ENCODE measurements at regions not wholly inside any gene's neighbourhood (a gene's known extent, or its start where the extent isn't known, plus 50 kb on each side); places are given as distances from the start of the nearest gene placed in this dataset.
A peak's percentile ranks its signal among the peaks of the same experiment; 100 is the strongest.

DNA sequence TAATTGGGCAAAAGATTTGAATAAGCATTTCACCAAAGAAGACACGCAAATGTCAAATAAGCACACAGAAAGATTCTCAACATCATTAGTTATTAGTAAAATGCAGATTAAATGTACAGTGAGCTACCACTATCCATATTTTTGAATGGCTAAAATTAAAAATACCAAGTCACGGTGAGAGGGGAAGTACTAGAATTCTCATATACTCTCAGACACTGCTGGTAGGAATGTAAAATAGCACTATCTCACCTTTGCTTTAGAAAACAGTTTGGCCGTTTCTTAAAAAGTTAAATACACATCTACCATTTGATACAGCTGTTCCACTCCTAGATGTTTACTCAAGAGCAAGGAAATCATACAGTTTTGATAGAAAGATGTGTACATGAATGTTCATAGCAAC is 115.8 kb upstream of the CELF2 start:
- DNase-seq = no peak

DNA sequence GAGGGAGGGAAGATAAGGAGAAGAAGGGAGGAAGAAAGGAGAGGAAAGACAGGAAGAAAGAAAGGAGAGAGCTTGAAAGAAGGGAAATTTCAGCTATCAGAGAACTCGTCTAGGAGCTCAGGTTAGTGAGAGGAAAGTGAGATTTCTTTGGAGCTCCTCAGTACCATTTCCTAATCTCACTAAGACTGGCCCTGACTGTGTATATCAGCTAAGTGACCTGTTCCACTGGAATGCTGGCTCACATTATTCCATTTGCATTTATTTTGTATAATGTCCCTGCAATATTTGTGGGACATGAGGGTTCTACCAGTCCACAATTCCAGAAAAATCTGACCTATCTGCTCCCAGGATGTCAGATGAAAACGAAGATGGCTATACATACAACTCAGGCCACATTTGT is 114.7 kb upstream of the CELF2 start:
- DNase-seq = no peak

- no peak for DNase-seq
Measured at GRCh38 chr10:10903620-10904019, 114.1 kb upstream of the CELF2 start.

DNA sequence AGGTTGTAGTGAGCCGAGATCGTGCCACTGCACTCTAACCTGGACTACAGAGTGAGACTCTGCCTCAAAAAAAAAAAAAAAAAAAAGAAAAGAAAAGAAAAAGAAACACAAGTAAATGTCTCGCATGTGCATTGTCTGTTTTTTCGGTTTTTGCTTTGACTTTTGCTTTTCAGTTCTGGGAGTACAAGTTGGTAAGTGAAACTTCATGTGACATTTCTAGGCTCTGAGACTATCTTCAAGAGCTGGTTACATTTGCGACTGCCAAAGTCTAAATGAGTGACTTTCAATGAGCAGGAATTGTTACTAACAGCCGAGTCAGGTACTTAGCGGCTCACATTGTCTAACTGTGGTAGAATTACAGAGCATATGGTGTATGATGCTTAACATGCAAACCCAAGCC is 107.0 kb upstream of the CELF2 start:
- DNase-seq = no peak

- DNase-seq = no peak
Measured at GRCh38 chr10:10911035-10911434, 106.6 kb upstream of the CELF2 start.

DNA sequence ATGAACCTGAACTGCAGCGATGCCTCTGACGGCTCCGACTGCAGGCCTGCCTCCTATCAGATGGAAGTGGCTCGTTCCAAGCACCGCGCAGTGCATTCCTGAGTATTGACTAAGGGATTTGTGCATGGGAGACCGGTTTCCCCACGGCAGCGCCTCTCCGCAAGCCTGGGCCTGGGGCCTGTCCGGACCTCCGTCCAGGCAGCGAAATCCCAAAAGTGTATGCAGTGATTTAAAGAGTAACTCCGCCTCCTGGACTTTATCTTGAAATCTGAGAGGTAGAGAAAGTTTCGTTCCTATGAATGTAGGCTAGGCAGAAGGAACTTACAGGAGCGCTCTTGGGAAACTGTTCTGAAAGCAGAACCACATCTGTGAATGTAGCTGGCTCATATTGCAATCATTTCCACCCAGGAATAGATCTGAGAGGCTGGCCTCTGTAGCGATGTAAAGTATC is 106.2 kb upstream of the CELF2 start:
- peak; percentile 61 for DNase-seq

- DNase-seq = no peak
Measured at GRCh38 chr10:10914144-10914543, 103.5 kb upstream of the CELF2 start.

DNA sequence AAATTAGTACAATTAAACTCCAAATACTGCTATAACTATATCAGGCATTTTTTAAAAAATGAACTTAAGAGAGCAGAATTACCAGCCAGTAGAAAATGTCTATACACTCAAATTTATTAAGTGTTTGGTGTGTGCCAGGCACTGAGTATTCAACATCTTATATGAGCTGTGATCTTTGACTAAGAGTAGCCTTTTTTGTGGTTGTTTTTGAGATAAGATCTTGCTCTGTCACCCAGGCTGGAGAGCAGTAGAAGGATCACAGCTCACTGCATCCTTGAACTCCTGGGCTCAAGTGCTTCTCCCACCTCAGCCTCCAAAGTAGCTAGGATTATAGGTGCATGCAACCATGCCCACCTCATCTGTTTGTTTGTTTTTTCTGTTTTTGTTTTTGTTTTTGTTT is 102.5 kb upstream of the CELF2 start:
- DNase-seq = no peak

- DNase-seq = no peak
Measured at GRCh38 chr10:10917031-10917430, 100.6 kb upstream of the CELF2 start.

DNA sequence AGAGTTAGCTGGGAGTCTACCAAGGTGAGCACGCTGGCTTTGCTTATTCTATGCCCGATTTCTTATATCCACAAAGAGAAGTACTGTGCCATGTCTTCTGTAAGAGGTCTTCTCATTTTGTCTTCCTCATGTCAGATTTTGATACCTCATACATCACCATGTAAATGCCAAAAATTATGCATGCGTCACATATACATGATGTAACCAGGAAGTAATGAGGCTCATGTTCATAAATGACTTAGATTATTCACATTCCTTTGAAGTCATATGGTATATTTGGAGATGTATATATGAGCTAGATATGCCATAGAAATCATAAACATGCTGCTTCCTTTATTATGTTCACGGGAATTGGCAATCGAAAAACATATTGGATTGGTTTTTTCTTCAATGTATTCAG is 97.7 kb upstream of the CELF2 start:
- no peak for DNase-seq

GRCh38 chr10:10921826-10922461 is 95.7 kb upstream of the CELF2 start:
- no peak for DNase-seq

DNA sequence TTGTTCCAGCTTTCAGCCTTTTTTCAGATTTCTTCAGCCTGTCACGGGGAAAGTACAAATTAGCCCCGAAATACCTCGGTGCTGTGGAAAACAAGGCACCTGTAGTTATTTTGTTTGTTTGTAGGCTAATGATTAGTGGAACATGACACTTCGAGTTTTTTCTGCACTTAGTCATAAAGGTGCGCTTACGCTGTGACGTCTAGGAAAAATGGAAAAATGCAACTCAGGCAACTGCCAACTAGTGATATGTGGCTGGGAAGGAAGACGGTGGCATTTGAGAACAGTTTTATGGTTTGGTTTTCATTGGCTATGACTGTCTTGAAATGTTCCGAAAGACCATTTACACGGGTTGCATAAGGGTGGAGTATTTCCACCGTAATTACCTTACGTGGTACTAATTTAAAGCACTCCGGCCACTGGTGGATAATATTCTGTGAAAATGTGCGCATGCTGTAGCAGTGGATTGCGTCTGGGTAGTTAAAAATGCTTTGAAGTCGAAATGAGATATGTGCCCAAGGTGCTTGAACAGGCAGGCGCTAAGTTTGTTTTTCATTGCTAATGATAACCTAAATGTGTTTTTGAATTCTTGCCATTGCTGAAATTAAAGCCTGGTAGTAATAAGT is 94.5 kb upstream of the CELF2 start:
- no peak for DNase-seq

GRCh38 chr10:10925667-10926066 is 92.0 kb upstream of the CELF2 start:
- DNase-seq = no peak

GRCh38 chr10:10927608-10928007 is 90.1 kb upstream of the CELF2 start:
- no peak for DNase-seq

DNA sequence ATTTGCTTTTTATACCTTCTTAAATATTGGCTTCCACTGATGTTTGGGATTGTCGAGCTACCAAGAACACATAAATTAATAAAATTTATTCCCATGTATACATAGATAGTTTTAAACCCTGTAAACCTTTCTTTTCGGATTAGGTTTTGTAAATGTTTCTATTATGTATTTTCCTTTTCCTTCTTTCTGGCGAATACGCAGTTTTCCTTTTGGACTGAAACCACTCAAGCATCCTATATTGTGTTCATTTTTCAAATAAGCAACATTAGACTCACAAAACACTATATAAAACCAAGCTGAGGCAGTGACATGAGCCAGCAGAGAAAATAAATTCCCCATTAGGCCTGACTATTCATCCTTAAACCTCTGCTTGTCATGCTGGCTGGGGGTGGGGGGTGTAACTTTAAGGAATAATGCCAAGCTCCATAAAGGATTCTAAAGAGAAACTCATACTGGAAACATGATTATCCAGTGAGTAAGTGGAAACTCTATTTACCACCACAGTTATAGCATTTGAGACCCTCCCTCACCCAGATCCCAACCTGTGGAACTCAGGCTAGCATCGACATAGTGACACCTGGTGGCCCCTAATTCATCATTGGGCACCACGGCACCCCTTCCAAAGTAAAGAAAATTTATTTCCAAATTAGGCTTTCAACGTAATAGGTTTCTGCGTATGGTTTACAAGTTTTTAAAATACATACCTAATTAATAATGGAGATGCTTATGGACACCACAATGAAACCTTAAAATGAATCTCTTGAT is 86.5 kb upstream of the CELF2 start:
- DNase-seq = no peak

DNA sequence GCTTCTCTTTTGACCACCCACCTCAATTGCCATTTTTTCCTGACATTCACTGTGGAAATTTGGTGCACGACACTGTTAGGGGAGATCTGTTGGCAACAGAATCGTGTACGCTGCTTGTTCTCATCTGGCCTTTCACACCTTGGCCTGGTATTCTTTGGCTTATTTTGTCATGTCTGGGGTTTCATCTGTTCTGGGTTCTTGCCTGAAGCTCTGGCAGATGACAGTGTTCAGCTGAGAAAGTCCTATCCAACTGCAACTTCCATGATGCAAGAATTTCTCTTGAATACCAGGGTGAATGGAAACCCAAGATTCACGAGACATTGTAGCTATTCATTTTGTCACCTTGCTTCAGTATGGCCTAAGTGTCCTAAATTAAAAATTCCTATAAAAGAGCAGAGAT is 82.6 kb upstream of the CELF2 start:
- DNase-seq = no peak

DNA sequence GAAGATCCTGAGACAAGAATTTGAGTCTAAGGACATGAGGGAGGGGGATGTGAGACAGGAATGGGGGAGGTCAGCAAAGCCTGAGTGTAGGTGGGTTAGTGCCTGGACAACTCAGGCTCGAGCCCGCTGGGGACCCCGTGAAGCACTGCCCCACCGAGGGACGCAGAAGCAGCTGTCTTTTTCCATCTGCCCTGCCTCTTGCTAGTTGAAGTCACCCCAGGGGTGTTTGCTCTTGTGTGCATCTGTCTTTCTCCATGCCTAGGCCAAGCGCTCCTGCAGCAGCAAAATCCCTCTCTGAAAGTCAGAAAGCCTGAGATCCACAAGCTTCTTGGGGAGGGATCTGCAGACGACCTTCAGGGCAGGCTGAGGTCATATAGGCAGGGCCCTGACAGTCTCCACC is 79.0 kb upstream of the CELF2 start:
- DNase-seq = no peak

GRCh38 chr10:10941127-10941730 is 76.4 kb upstream of the CELF2 start:
- DNase-seq = no peak

DNA sequence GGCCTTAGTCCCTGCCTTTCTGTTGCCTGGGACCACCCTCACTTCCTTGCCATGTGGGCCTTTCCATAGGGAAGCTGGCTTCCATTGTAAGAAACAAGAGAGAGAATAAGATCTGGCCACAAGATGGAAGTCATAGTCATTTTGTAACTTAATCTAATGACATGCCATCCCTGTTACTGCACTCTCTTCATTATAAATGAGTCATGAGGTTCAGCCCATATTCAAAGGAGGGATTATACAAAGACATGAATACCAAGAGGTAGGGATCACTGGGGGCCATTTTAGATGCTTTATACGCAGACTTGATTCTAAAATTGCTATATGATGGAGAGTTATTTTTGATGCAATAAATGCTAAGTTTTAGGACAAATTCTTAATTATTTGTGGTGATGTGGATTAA is 75.2 kb upstream of the CELF2 start:
- DNase-seq = no peak

DNA sequence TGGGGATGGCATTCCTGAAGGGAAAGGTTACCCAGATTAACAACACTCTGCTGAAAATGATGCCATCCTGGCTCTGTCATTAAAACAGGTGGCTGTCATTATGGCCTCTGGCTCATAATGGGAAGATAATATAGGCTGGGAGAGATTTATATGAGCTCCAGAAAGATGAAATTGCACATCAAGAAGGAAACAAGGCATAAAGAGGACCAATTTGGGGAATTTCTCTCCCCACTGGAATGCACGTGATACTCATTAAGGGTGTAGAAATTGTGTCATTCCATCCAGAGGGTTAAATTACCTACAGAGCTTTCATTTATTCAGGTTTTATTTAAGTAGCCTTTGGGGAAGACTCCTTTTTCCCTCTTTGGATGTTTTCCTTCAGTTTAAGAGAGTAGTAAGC is 71.6 kb upstream of the CELF2 start:
- no peak for DNase-seq

GRCh38 chr10:10946801-10947200 is 70.9 kb upstream of the CELF2 start:
- DNase-seq = no peak

DNA sequence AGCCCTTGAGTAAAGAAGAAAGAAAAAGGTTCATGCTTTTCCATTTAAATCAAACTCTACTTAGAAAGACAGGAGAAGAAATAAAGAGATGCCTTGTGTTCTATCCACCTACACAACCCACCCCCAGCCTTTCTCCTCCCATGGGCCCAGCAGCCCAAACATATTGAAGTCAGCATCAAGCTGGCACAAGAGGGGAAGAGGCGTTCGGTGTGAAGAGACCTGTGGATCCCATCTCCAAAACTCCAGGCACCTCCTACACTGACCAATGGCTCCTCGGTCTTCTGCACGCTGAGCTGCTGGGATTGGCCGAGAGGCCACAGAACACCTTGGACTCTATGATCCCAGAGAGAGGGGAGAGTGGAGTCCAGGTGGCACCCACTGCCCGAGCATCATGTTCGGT is 66.0 kb upstream of the CELF2 start:
- DNase-seq = no peak

GRCh38 chr10:10952800-10953199 is 64.9 kb upstream of the CELF2 start:
- no peak for DNase-seq

Data from muscle of arm (tissue), 1 donor.